ENCODE measurements at regions not wholly inside any gene's neighbourhood (a gene's known extent, or its start where the extent isn't known, plus 50 kb on each side); places are given as distances from the start of the nearest gene placed in this dataset.

DNA sequence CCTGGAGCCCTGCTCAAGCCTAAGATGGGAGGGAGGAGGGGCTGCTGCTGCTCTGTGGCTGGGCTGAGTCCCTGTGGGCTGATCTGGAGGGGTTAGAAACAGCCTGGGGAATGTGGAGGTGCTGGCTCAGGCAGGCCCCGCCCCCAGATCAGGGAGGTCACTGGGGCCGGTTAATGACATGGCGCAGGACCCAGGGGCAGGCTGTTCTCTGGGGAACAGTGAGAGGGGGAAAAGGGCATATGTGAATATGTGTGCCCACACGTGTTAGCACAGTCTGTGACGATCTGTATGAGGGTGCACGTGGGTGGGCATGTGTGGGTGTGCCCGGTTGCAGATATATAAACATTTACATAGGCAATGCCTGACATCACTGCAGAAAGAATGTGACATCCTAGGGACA lies 143.5 kb downstream of the MIAT start:
- TF ChIP-seq, protein P1, sequence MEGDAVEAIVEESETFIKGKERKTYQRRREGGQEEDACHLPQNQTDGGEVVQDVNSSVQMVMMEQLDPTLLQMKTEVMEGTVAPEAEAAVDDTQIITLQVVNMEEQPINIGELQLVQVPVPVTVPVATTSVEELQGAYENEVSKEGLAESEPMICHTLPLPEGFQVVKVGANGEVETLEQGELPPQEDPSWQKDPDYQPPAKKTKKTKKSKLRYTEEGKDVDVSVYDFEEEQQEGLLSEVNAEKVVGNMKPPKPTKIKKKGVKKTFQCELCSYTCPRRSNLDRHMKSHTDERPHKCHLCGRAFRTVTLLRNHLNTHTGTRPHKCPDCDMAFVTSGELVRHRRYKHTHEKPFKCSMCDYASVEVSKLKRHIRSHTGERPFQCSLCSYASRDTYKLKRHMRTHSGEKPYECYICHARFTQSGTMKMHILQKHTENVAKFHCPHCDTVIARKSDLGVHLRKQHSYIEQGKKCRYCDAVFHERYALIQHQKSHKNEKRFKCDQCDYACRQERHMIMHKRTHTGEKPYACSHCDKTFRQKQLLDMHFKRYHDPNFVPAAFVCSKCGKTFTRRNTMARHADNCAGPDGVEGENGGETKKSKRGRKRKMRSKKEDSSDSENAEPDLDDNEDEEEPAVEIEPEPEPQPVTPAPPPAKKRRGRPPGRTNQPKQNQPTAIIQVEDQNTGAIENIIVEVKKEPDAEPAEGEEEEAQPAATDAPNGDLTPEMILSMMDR (IDR thresholded peaks at IDR 0.05; ENCODE audit: insufficient read depth, low read depth, low read length): no peak
- TF ChIP-seq EZH2 (IDR thresholded peaks at IDR 0.05; ENCODE audit: insufficient read depth, low read length): no peak

Data from astrocyte (in vitro differentiated cells and primary cell).